ENCODE measurements at regions not wholly inside any gene's neighbourhood (a gene's known extent, or its start where the extent isn't known, plus 50 kb on each side); places are given as distances from the start of the nearest gene placed in this dataset.

GRCh38 chr17:73777131-73777449 lies 132.8 kb upstream of the SDK2 start:
- DNase-seq (ENCODE audit: low read depth in 4 of 4, low spot score in 3 of 4): no peak

GRCh38 chr17:73782231-73782630 lies 138.0 kb upstream of the SDK2 start:
- DNase-seq (ENCODE audit: low read depth in 4 of 4, low spot score in 3 of 4): no peak

- no peak for DNase-seq (ENCODE audit: low read depth in 4 of 4, low spot score in 3 of 4)
Observed at GRCh38 chr17:73782641-73783381, 138.6 kb upstream of the SDK2 start.

GRCh38 chr17:73783382-73783766 lies 139.1 kb upstream of the SDK2 start:
- DNase-seq (ENCODE audit: low read depth in 4 of 4, low spot score in 3 of 4): no peak

- DNase-seq (ENCODE audit: low read depth in 4 of 4, low spot score in 3 of 4): no peak
Observed at GRCh38 chr17:73783945-73784603, 139.8 kb upstream of the SDK2 start.

GRCh38 chr17:73785496-73785895 lies 141.3 kb upstream of the SDK2 start:
- DNase-seq (ENCODE audit: low read depth in 4 of 4, low spot score in 3 of 4): no peak

GRCh38 chr17:73785958-73786743 lies 141.9 kb upstream of the SDK2 start:
- no peak for DNase-seq (ENCODE audit: low read depth in 4 of 4, low spot score in 3 of 4)

- no peak for DNase-seq (ENCODE audit: low read depth in 4 of 4, low spot score in 3 of 4)
Observed at GRCh38 chr17:73787076-73788059, 143.1 kb upstream of the SDK2 start.

- no peak for DNase-seq (ENCODE audit: low read depth in 4 of 4, low spot score in 3 of 4)
Observed at GRCh38 chr17:73788111-73788510, 143.9 kb upstream of the SDK2 start.

GRCh38 chr17:73791121-73791520 lies 146.9 kb upstream of the SDK2 start:
- no peak for DNase-seq (ENCODE audit: low read depth in 4 of 4, low spot score in 3 of 4)

- no peak for DNase-seq (ENCODE audit: low read depth in 4 of 4, low spot score in 3 of 4)
Observed at GRCh38 chr17:73791631-73792030, 147.4 kb upstream of the SDK2 start.

- no peak for DNase-seq (ENCODE audit: low read depth in 4 of 4, low spot score in 3 of 4)
Observed at GRCh38 chr17:73792994-73793393, 148.7 kb upstream of the SDK2 start.

- no peak for DNase-seq (ENCODE audit: low read depth in 4 of 4, low spot score in 3 of 4)
Observed at GRCh38 chr17:73794336-73794735, 150.1 kb upstream of the SDK2 start.

- no peak for DNase-seq (ENCODE audit: low read depth in 4 of 4, low spot score in 3 of 4)
Observed at GRCh38 chr17:73795730-73796129, 151.5 kb upstream of the SDK2 start.

GRCh38 chr17:73797594-73798110 lies 153.4 kb upstream of the SDK2 start:
- DNase-seq (ENCODE audit: low read depth in 4 of 4, low spot score in 3 of 4): no peak

GRCh38 chr17:73798111-73798748 lies 154.0 kb upstream of the SDK2 start:
- no peak for DNase-seq (ENCODE audit: low read depth in 4 of 4, low spot score in 3 of 4)

GRCh38 chr17:73799096-73799495 lies 154.9 kb upstream of the SDK2 start:
- no peak for DNase-seq (ENCODE audit: low read depth in 4 of 4, low spot score in 3 of 4)

GRCh38 chr17:73799781-73800627 lies 155.8 kb upstream of the SDK2 start:
- no peak for DNase-seq (ENCODE audit: low read depth in 4 of 4, low spot score in 3 of 4)

GRCh38 chr17:73800893-73801292 lies 156.6 kb upstream of the SDK2 start:
- no peak for DNase-seq (ENCODE audit: low read depth in 4 of 4, low spot score in 3 of 4)

All from right renal pelvis (tissue), 4 donors.